CD4-positive, alpha-beta T cell treated with Interleukin-15 for 1 hour (primary cell): ENCODE measurements at regions not wholly inside any gene's neighbourhood (a gene's known extent, or its start where the extent isn't known, plus 50 kb on each side); places are given as distances from the start of the nearest gene placed in this dataset.

ENCODE experiments used
- DNase-seq: peaks from one replicate; pipeline ENCODE4 v3.0.0-alpha.2; 2020

GRCh38 chr6:119575721-119576120 is 226.2 kb upstream of the MAN1A1 start:
- DNase-seq, result no peak

GRCh38 chr6:119568580-119568979 is 219.0 kb upstream of the MAN1A1 start:
- DNase-seq, result no peak

- no peak for DNase-seq
These were observed 217.1 kb upstream of the MAN1A1 start for GRCh38 chr6:119566546-119567260.

- no peak for DNase-seq
These were observed 216.3 kb upstream of the MAN1A1 start for GRCh38 chr6:119565893-119566292.

GRCh38 chr6:119562168-119562567 is 212.6 kb upstream of the MAN1A1 start:
- no peak for DNase-seq

GRCh38 chr6:119559586-119559985 is 210.0 kb upstream of the MAN1A1 start:
- DNase-seq, result no peak

- no peak for DNase-seq
These were observed 207.7 kb upstream of the MAN1A1 start for GRCh38 chr6:119557239-119557638.

- DNase-seq, result no peak
These were observed 202.5 kb upstream of the MAN1A1 start for GRCh38 chr6:119552021-119552420.

GRCh38 chr6:119547024-119547423 is 197.5 kb upstream of the MAN1A1 start:
- no peak for DNase-seq

GRCh38 chr6:119545245-119545644 is 195.7 kb upstream of the MAN1A1 start:
- no peak for DNase-seq

GRCh38 chr6:119544325-119545175 is 195.0 kb upstream of the MAN1A1 start:
- no peak for DNase-seq

- DNase-seq, result no peak
These were observed 193.8 kb upstream of the MAN1A1 start for GRCh38 chr6:119543332-119543731.

GRCh38 chr6:119542037-119542436 is 192.5 kb upstream of the MAN1A1 start:
- DNase-seq, result no peak

GRCh38 chr6:119541132-119541905 is 191.8 kb upstream of the MAN1A1 start:
- DNase-seq, result no peak

GRCh38 chr6:119540417-119540816 is 190.9 kb upstream of the MAN1A1 start:
- no peak for DNase-seq

- no peak for DNase-seq
These were observed 189.6 kb upstream of the MAN1A1 start for GRCh38 chr6:119539066-119539746.

GRCh38 chr6:119536666-119537065 is 187.1 kb upstream of the MAN1A1 start:
- no peak for DNase-seq

GRCh38 chr6:119535332-119535731 is 185.8 kb upstream of the MAN1A1 start:
- no peak for DNase-seq

- DNase-seq, result no peak
These were observed 184.2 kb upstream of the MAN1A1 start for GRCh38 chr6:119533603-119534279.

GRCh38 chr6:119527231-119527578 is 177.6 kb upstream of the MAN1A1 start:
- DNase-seq, result no peak

GRCh38 chr6:119526561-119527230 is 177.1 kb upstream of the MAN1A1 start:
- no peak for DNase-seq

- no peak for DNase-seq
These were observed 174.8 kb upstream of the MAN1A1 start for GRCh38 chr6:119524410-119524809.
